ENCODE measurements at regions not wholly inside any gene's neighbourhood (a gene's known extent, or its start where the extent isn't known, plus 50 kb on each side); places are given as distances from the start of the nearest gene placed in this dataset.

DNA sequence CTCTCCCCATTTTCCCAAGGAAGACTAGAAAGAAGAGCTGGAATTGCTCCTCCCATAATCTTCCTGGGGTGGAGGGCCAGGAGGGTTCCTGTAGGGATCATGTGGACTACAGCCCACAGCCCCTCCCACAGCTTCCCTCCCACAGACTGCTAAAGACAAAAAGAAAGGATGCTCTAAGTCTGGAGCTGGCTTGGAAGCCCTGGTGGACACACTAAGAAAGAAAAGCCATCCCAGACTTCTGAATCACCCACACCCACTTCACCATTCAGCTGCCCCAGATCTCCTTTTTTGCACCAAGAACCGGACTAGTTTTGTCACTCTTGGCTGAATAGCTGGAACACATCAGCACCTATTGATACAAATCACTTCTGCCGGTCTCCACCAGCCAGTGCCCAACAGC lies 56.8 kb upstream of the PLXNC1 start:
- no peak overlapping the region for H3K4me3 ChIP-seq (replicated peaks; ENCODE audit: low read depth, low read length)

DNA sequence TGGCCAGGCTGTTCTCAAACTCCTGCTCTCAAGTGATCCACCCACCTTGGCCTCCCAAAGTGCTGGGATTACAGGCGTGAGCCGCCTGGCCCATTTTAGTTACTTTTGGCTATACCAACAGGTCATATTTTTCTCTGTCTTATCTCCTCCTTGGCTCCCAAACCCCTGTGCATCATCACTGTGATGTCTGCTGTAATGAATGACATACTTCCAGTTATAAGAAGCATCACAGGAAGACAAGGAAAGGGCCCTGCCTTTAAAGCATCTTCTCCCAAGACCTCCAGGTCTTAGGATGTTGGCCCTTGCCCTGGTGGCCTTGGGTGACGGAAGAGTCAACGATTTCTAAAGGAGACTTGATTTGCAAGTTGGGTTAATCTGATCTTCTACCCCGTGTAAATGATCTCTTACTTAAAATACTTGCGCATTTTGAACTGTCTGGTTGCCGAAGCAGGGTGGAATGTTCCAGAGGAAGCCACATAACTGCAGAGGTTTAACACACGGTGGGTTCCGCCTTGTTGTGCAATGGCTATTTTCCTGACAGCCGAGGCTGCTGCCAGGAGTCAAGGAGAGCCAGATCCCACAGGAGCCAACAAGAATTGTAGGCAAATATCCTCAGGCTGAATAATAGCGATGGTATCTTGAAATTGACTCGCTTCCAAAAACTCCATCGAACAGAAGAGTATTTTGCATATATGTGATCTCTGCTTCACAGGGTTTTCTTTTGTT lies 55.7 kb upstream of the PLXNC1 start:
- Histone ChIP-seq H3K36me3 (ENCODE audit: control insufficient read depth, insufficient read depth, low read length) (no peaks in the 10 kb centered on the region), H3K4me3 (replicated peaks; ENCODE audit: low read depth, low read length) (no peak overlapping the region), H3K27me3 (replicated peaks; ENCODE audit: control insufficient read depth, insufficient read depth, low read length) (peaks cover 2% of the 10 kb centered on the region; the same call in 1 of the 2 replicates)
- TF ChIP-seq, protein P1, sequence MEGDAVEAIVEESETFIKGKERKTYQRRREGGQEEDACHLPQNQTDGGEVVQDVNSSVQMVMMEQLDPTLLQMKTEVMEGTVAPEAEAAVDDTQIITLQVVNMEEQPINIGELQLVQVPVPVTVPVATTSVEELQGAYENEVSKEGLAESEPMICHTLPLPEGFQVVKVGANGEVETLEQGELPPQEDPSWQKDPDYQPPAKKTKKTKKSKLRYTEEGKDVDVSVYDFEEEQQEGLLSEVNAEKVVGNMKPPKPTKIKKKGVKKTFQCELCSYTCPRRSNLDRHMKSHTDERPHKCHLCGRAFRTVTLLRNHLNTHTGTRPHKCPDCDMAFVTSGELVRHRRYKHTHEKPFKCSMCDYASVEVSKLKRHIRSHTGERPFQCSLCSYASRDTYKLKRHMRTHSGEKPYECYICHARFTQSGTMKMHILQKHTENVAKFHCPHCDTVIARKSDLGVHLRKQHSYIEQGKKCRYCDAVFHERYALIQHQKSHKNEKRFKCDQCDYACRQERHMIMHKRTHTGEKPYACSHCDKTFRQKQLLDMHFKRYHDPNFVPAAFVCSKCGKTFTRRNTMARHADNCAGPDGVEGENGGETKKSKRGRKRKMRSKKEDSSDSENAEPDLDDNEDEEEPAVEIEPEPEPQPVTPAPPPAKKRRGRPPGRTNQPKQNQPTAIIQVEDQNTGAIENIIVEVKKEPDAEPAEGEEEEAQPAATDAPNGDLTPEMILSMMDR (IDR thresholded peaks at IDR 0.05; ENCODE audit: insufficient read depth, low read length, poor library complexity, severe bottlenecking) = no peak
- DNase-seq (ENCODE audit: extremely low read depth, insufficient read length) = no peak

More for the DNA sequence above, 56.8 kb upstream of the PLXNC1 start:
- TF ChIP-seq, protein P1 (IDR thresholded peaks at IDR 0.05; ENCODE audit: insufficient read depth, low read length, poor library complexity, severe bottlenecking) = no peak
- H3K27me3 ChIP-seq (replicated peaks; ENCODE audit: control insufficient read depth, insufficient read depth, low read length) = peaks cover 2% of the 10 kb centered on the region; the same call in 1 of the 2 replicates
- no peak for DNase-seq (ENCODE audit: extremely low read depth, insufficient read length)
- no peaks in the 10 kb centered on the region for H3K36me3 ChIP-seq (ENCODE audit: control insufficient read depth, insufficient read depth, low read length)

DNA sequence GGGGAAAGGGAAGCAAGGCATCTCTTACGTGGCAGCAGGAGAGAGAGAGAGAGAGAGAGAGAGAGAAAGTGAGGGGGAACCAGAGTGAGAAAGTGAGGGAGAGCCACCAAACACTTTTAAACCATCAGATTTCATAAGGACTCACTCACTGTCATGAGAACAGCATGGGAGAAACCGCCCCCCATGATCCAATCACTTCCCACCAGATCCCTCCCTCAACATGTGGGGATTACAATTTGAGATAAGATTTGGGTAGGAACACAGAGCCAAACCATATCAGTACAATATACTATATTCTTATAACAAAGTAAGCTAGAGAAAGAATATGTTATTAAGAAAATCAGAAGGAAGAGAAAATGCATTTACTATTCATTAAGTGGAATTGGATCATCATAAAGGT lies 53.7 kb upstream of the PLXNC1 start:
- no peak overlapping the region for H3K4me3 ChIP-seq (replicated peaks; ENCODE audit: low read depth, low read length)
- no peaks in the 10 kb centered on the region for H3K36me3 ChIP-seq (ENCODE audit: control insufficient read depth, insufficient read depth, low read length)
- DNase-seq (ENCODE audit: extremely low read depth, insufficient read length) = no peak
- TF ChIP-seq, protein P1 (IDR thresholded peaks at IDR 0.05; ENCODE audit: insufficient read depth, low read length, poor library complexity, severe bottlenecking) = no peak
- H3K27me3 ChIP-seq (replicated peaks; ENCODE audit: control insufficient read depth, insufficient read depth, low read length) = peaks cover 2% of the 10 kb centered on the region; the same call in 1 of the 2 replicates

DNA sequence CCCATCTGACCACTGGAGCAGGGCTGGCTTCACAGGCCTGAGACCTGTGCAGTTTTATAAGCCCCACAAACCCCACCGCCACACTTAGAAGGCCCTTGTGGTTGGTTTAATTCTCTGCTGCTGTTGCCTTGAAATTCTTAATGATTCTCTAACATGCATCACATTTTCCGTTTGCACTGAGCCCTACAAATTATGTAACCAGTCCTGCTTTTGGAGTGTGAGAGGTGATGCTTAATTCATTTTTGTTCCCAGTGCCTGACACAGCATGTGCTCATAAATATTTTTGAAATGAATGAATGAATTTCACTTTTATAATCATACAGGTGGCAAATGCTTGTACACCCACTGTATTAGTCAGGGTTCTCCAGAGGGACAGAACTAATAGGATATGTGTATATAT lies 52.8 kb upstream of the PLXNC1 start:
- H3K4me3 ChIP-seq (replicated peaks; ENCODE audit: low read depth, low read length) = no peak overlapping the region
- TF ChIP-seq, protein P1 (IDR thresholded peaks at IDR 0.05; ENCODE audit: insufficient read depth, low read length, poor library complexity, severe bottlenecking) = no peak
- DNase-seq (ENCODE audit: extremely low read depth, insufficient read length) = no peak
- no peaks in the 10 kb centered on the region for H3K36me3 ChIP-seq (ENCODE audit: control insufficient read depth, insufficient read depth, low read length)
- peaks cover 4% of the 10 kb centered on the region for H3K27me3 ChIP-seq (replicated peaks; ENCODE audit: control insufficient read depth, insufficient read depth, low read length)

DNA sequence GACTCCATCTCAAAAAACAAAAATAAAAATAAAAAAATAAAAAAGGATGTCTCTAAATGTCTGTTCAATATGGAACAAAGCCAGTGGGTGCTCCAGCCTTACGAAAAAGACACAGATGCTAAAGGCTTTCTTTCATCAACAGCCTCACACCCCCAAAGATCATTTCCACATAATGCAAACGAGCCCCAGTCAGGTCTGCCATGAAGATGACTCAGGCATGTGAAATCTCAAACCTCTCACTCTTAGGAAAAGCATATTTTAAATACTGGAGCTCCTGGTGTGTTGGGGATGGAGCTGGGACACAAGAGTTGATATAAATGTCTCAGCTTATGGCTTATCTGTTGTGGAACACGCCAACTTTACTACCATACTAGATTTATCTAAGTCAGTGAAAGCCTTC lies 49.9 kb upstream of the PLXNC1 start:
- Histone ChIP-seq H3K4me3 (replicated peaks; ENCODE audit: low read depth, low read length) (no peak overlapping the region), H3K36me3 (ENCODE audit: control insufficient read depth, insufficient read depth, low read length) (no peaks in the 10 kb centered on the region), H3K27me3 (replicated peaks; ENCODE audit: control insufficient read depth, insufficient read depth, low read length) (peaks cover 4% of the 10 kb centered on the region)
- TF ChIP-seq, protein P1 (IDR thresholded peaks at IDR 0.05; ENCODE audit: insufficient read depth, low read length, poor library complexity, severe bottlenecking) = no peak
- no peak for DNase-seq (ENCODE audit: extremely low read depth, insufficient read length)
